ENCODE measurements at regions not wholly inside any gene's neighbourhood (a gene's known extent, or its start where the extent isn't known, plus 50 kb on each side); places are given as distances from the start of the nearest gene placed in this dataset.

DNA sequence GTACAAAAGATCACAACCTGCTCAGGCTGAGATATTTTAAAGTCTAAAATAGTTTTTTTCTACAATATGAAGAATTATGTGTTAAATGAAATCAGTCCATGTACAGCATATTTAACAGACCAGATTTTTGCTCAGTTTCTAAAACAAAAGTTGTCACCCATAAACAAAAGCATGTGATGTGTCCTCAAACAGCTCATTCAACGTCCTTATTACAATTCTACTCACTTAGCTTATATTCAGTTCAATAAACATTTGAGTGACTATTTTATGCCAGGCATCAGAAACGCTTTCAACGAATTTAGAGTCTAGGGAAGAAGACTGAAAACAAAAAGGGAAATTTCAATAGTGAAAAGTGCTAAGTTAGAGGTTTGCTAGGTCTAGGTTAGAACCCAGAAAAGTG lies 457.3 kb upstream of the SEMA3A start:
- no peaks in the 10 kb centered on the region for H3K27me3 Mint-ChIP-seq
- intact Hi-C loops (cut with micrococcal nuclease) = no loop called here
- no peak overlapping the region for H3K4me3 Mint-ChIP-seq
- no peaks in the 10 kb centered on the region for H3K9me3 Mint-ChIP-seq
- no peaks in the 10 kb centered on the region for H3K36me3 Mint-ChIP-seq (ENCODE audit: low read depth)
- no peak overlapping the region for H3K27ac Mint-ChIP-seq
- H3K4me1 Mint-ChIP-seq (ENCODE audit: low read depth) = no peaks in the 10 kb centered on the region

DNA sequence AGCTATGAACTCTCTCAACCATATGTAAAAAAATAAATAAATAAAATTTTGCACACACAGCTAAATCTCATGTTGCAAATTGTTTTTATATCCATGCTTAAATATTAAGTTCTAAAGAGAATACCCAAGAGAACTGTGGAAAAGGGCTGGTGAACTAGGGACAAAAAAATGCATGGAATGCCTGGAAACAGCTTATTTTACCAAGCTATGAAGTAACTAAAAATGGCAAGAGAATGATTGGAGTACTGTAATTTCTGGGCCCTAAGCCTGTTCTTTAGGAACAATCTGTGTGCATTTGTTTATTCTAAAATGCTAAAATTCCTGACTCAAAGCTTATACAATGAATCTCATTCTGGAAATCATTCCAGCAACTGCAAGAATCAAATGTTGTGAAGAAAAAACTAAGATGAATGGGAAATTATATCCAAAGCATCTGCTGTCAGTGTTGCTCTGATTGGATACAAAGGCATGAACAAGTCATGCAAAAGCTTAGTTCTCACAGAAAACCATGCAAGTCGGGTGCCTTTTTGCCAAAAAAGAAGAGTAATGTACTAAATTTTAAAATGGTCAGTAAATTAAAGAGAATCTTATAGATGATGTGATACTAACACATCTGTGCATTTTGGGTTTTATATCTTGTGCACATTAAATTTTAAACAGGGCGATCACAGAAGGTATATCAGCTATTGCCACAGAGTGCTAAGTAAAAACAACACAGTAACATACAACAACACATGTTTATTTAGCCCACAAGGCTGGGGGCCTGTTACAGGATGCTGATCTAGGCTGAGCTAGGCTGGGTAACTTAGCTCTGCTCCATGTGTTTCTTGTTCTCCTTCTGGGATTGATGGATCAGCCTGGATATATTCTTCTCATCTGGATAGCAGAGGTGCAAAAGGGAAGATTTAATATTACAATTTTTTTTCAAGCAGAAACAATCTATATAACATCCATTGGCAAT lies 453.5 kb upstream of the SEMA3A start:
- H3K9me3 Mint-ChIP-seq = no peaks in the 10 kb centered on the region
- no peaks in the 10 kb centered on the region for H3K4me1 Mint-ChIP-seq (ENCODE audit: low read depth)
- H3K36me3 Mint-ChIP-seq (ENCODE audit: low read depth) = no peaks in the 10 kb centered on the region
- no peak overlapping the region for H3K27ac Mint-ChIP-seq
- intact Hi-C loops (cut with micrococcal nuclease) = no loop called here
- H3K4me3 Mint-ChIP-seq = no peak overlapping the region
- H3K27me3 Mint-ChIP-seq = no peaks in the 10 kb centered on the region

DNA sequence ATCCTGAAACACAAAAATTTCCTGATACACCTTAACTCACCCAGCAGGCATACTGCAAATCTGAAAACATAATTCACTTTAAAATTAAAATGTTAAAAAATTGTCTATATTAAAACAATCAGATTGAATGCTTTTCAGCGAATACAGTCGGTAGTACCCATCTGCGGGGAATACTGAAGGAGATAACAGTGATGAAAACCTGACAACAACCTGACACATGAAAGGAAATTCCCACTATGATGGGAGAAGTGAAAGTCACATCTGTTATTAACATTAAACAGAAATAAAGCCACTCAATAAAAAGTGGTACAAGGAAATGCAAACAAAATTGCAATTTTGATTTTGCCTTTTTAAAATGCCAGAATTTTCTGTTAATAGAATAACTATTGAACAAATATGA lies 448.0 kb upstream of the SEMA3A start:
- no peak overlapping the region for H3K27ac Mint-ChIP-seq
- no peaks in the 10 kb centered on the region for H3K27me3 Mint-ChIP-seq
- H3K36me3 Mint-ChIP-seq (ENCODE audit: low read depth) = no peaks in the 10 kb centered on the region
- intact Hi-C loops (cut with micrococcal nuclease) = no loop called here
- no peak overlapping the region for H3K4me3 Mint-ChIP-seq
- no peaks in the 10 kb centered on the region for H3K9me3 Mint-ChIP-seq
- no peaks in the 10 kb centered on the region for H3K4me1 Mint-ChIP-seq (ENCODE audit: low read depth)

DNA sequence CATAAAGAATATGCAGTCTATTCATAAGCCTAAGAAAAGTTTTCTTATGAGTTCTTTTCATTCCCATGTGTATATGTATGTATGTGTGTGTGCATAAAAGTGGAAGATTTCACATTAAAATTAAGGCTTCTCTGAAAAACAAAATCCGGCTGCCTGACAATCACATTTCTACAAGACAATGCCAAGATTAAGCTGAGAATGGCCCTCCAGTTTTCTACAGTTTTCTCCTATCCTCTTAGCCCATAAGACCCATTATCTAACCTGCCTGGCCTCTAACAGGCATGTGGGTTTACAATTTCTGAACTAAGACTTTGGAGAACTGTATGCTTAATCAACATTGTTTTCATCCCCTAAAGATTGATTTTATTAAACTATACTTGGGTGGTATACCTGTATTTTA lies 446.0 kb upstream of the SEMA3A start:
- no peak overlapping the region for H3K4me3 Mint-ChIP-seq
- H3K4me1 Mint-ChIP-seq (ENCODE audit: low read depth) = no peaks in the 10 kb centered on the region
- H3K27ac Mint-ChIP-seq = no peak overlapping the region
- peaks cover 10% of the 10 kb centered on the region for H3K9me3 Mint-ChIP-seq
- intact Hi-C loops (cut with micrococcal nuclease) = no loop called here
- no peaks in the 10 kb centered on the region for H3K36me3 Mint-ChIP-seq (ENCODE audit: low read depth)
- H3K27me3 Mint-ChIP-seq = no peaks in the 10 kb centered on the region

DNA sequence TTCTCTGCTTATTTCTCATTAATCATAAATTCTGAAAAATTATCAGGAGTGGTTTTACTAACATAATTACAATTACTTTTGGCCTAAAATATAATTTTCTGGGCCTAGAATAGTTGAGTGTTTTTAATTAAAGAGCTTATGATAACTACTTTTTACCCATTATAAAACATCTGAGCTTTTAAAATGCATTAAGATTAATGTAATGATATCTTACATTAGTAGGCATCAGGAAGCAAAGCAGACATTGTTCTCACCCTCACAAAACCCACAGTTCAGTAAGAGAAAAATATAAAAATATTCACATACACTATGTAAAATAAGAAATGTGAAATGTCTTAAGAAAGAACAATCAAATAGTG lies 443.7 kb upstream of the SEMA3A start:
- Mint-ChIP-seq H3K9me3 (peaks cover 15% of the 10 kb centered on the region), H3K27ac (no peak overlapping the region), H3K4me3 (no peak overlapping the region), H3K4me1 (ENCODE audit: low read depth) (no peaks in the 10 kb centered on the region), H3K27me3 (no peaks in the 10 kb centered on the region), H3K36me3 (ENCODE audit: low read depth) (no peaks in the 10 kb centered on the region)
- intact Hi-C loops (cut with micrococcal nuclease) = no loop called here

DNA sequence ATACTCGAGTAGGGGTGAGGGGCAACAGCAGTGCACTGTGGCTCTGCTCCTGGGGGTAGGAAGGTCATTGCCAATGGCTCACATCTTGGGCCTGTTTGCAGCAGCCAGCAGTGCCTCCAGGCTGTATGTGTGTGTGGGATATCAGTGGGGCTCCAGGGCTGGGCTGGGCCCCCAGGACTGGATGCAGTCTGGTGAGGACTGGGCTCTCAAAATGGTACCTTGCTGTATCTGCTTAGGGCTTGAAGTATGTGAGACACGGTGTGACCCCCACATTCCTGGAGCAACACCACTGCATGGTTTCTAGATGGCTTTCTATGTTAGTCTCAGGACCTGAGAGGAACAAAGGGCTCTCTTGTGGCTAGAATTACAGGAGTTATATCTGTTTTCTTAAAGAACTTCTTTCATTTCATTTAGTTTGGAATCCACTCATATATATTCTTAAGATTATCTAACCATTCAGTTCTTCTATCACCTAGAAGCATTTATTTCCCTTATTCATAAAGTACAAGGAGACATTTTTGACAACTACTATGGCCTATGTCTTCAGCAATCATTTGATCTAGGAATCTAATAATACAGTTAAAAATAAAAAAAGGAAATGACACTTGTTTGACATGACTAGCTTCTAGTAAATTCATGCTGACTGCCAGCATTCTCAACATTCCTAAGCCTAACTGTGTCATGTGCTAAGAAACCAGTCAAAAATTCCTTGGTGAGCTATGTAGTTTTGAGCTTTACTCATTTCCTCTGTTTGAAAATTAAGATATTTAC lies 443.2 kb upstream of the SEMA3A start:
- H3K4me1 Mint-ChIP-seq (ENCODE audit: low read depth) = no peaks in the 10 kb centered on the region
- H3K27me3 Mint-ChIP-seq = no peaks in the 10 kb centered on the region
- H3K4me3 Mint-ChIP-seq = no peak overlapping the region
- no peaks in the 10 kb centered on the region for H3K36me3 Mint-ChIP-seq (ENCODE audit: low read depth)
- intact Hi-C loops (cut with micrococcal nuclease) = no loop called here
- peaks cover 21% of the 10 kb centered on the region for H3K9me3 Mint-ChIP-seq
- no peak overlapping the region for H3K27ac Mint-ChIP-seq

DNA sequence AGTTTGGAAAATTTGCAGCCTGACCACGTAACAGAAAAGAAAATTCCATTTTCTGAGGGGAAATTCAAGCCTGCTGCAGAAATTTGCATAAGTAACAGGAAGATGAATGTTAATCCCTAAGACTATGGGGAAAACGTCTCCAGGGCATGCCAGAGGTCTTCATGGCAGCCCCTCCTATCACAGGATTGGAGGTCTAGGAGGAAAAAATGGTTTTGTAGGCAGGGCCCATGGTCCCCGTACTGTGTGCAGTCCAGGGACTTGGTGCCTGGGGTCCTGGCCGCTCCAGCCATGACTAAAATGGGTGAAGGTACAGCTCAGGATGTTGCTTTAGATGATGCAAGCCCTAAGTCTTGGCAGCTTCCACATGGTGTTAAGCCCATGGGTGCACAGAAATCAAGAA lies 437.3 kb upstream of the SEMA3A start:
- H3K27ac Mint-ChIP-seq = no peak overlapping the region
- H3K27me3 Mint-ChIP-seq = no peaks in the 10 kb centered on the region
- intact Hi-C loops (cut with micrococcal nuclease) = no loop called here
- H3K36me3 Mint-ChIP-seq (ENCODE audit: low read depth) = no peaks in the 10 kb centered on the region
- no peaks in the 10 kb centered on the region for H3K4me1 Mint-ChIP-seq (ENCODE audit: low read depth)
- no peak overlapping the region for H3K4me3 Mint-ChIP-seq
- H3K9me3 Mint-ChIP-seq = peaks cover 39% of the 10 kb centered on the region

DNA sequence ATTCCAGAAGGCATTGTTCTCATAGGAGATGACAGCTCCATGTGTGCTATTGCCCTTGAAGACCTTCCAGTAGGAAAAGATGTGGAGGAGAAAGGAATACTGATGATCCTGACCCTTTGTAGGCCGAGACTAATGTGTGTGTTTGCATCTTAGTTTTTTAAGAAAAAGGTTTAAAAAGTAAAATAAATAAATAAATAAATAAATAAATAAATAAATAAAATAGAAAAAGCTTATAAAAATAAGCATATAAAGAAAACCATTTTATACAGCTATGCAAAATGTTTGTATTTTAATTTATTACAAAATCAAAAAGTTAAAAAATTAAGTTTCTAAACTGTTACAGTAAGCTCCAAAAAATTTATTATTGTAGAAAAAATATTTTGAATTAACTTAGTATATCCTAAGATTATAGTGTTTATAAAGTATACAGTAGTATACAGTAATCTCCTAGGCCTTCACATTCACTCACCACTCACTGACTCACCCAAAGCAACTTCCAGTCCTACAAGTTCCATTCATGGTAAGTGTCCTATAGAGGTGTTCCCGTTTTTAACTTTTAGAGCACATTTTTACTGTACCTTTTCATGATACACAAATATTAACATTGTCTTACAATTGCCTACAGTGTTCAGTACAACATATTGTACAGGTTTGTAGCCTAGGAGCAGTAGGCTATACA lies 435.2 kb upstream of the SEMA3A start:
- Mint-ChIP-seq H3K36me3 (ENCODE audit: low read depth) (no peaks in the 10 kb centered on the region), H3K27me3 (no peaks in the 10 kb centered on the region), H3K4me1 (ENCODE audit: low read depth) (no peaks in the 10 kb centered on the region), H3K4me3 (no peak overlapping the region), H3K9me3 (peaks cover 35% of the 10 kb centered on the region), H3K27ac (no peak overlapping the region)
- intact Hi-C loops (cut with micrococcal nuclease) = no loop called here

DNA sequence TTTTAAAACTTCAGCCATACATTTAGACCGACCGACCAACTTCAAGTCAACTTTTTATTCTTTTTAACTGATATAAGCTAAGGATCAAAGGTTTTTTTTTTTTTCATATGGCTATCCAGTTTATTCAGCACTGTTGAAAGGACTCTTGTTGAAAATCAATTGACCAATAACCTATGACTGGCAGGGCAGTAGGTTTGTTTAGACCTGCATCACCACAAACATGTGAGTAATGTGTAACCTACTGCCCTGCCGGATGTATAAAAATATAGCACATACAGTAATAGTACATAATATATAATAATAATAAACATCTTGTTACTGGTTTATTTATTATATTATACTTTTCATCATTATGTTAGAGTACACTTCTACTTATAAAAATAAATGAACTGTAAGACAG lies 434.6 kb upstream of the SEMA3A start:
- Mint-ChIP-seq H3K4me1 (ENCODE audit: low read depth) (no peaks in the 10 kb centered on the region), H3K27ac (no peak overlapping the region), H3K9me3 (peaks cover 35% of the 10 kb centered on the region), H3K36me3 (ENCODE audit: low read depth) (no peaks in the 10 kb centered on the region), H3K4me3 (no peak overlapping the region), H3K27me3 (no peaks in the 10 kb centered on the region)
- intact Hi-C loops (cut with micrococcal nuclease) = no loop called here

GRCh38 chr7:84627250-84627649 lies 432.7 kb upstream of the SEMA3A start:
- intact Hi-C loops (cut with micrococcal nuclease) = no loop called here
- Mint-ChIP-seq H3K4me3 (no peak overlapping the region), H3K27ac (no peak overlapping the region), H3K9me3 (peaks cover 19% of the 10 kb centered on the region), H3K27me3 (no peaks in the 10 kb centered on the region), H3K4me1 (ENCODE audit: low read depth) (no peaks in the 10 kb centered on the region), H3K36me3 (ENCODE audit: low read depth) (no peaks in the 10 kb centered on the region)

- H3K9me3 Mint-ChIP-seq = no peaks in the 10 kb centered on the region
- no peaks in the 10 kb centered on the region for H3K4me1 Mint-ChIP-seq (ENCODE audit: low read depth)
- intact Hi-C loops (cut with micrococcal nuclease) = no loop called here
- H3K4me3 Mint-ChIP-seq = no peak overlapping the region
- no peaks in the 10 kb centered on the region for H3K27me3 Mint-ChIP-seq
- no peaks in the 10 kb centered on the region for H3K36me3 Mint-ChIP-seq (ENCODE audit: low read depth)
- H3K27ac Mint-ChIP-seq = no peak overlapping the region
Observed at GRCh38 chr7:84624927-84625326, 430.3 kb upstream of the SEMA3A start.

GRCh38 chr7:84624527-84624926 lies 429.9 kb upstream of the SEMA3A start:
- intact Hi-C loops (cut with micrococcal nuclease) = no loop called here
- Mint-ChIP-seq H3K4me1 (ENCODE audit: low read depth) (no peaks in the 10 kb centered on the region), H3K27me3 (no peaks in the 10 kb centered on the region), H3K4me3 (no peak overlapping the region), H3K9me3 (no peaks in the 10 kb centered on the region), H3K27ac (no peak overlapping the region), H3K36me3 (ENCODE audit: low read depth) (no peaks in the 10 kb centered on the region)

- Mint-ChIP-seq H3K4me1 (ENCODE audit: low read depth) (no peaks in the 10 kb centered on the region), H3K4me3 (no peak overlapping the region), H3K9me3 (no peaks in the 10 kb centered on the region), H3K36me3 (ENCODE audit: low read depth) (no peaks in the 10 kb centered on the region), H3K27ac (no peak overlapping the region), H3K27me3 (no peaks in the 10 kb centered on the region)
- intact Hi-C loops (cut with micrococcal nuclease) = no loop called here
Observed at GRCh38 chr7:84617265-84618030, 422.9 kb upstream of the SEMA3A start.

Data from dendritic cell treated with granulocyte-macrophage colony-stimulating factor and Interleukin-4, amounts not matched to agents 40 ng/mL and 50 ng/mL, for 4 days (primary cell).